HEK293T (cell line): ENCODE measurements at regions not wholly inside any gene's neighbourhood (a gene's known extent, or its start where the extent isn't known, plus 50 kb on each side); places are given as distances from the start of the nearest gene placed in this dataset.

Experiments
- CTBP1 ChIP-seq: fragments of 450-650 bp; IDR thresholded peaks from 2 replicates; pipeline ENCODE4 v1.6.1; 2016; ENCODE audit warnings: borderline replicate concordance
- ELF4 ChIP-seq: fragments of 450-650 bp; IDR thresholded peaks from 2 replicates; pipeline ENCODE4 v1.6.1; 2017; ENCODE audit warnings: antibody characterized with exemption
- FOXM1 ChIP-seq: fragments of 450-650 bp; IDR thresholded peaks from 2 replicates; pipeline ENCODE4 v1.6.1; 2017; ENCODE audit warnings: mild to moderate bottlenecking, borderline replicate concordance
- HDGF ChIP-seq: fragments of 450-650 bp; IDR thresholded peaks from 2 replicates; pipeline ENCODE4 v1.6.1; 2017; ENCODE audit warnings: antibody characterized with exemption, borderline replicate concordance
- SP1 ChIP-seq: fragments of 450-650 bp; IDR thresholded peaks from 2 replicates; pipeline ENCODE4 v1.6.1; 2017
- SUZ12 ChIP-seq: fragments of 450-650 bp; IDR thresholded peaks from 2 replicates; pipeline ENCODE4 v1.6.1; 2016; ENCODE audit warnings: mild to moderate bottlenecking
- TARDBP ChIP-seq: fragments of 450-650 bp; IDR thresholded peaks from 2 replicates; pipeline ENCODE4 v1.6.1; 2016

DNA sequence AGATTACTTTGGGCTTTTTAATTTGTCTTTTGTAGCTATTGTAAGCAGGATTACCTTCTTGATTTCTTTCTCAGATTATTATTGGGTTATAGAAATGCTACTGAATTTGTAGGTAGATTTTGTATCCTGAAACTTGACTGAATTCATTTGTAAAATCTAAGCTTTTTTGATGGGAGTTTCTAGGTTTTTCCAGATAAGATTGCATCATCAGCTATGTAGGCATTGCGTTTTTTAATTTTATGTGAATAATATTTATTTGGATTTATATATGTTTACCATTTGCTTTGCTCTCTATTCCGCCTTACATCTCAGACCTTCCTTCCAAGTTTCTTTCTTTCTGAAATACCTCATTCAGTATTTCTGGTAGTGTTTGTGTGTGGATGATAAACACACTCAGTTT, 351.7 kb upstream of the ANKRD30A start:
- TF ChIP-seq ELF4 (no peak), FOXM1 (no peak), CTBP1 (no peak), SUZ12 (no peak), HDGF (no peak), SP1 (no peak), TARDBP (no peak)
